NCI-H1092 (cell line): ENCODE measurements at regions not wholly inside any gene's neighbourhood (a gene's known extent, or its start where the extent isn't known, plus 50 kb on each side); places are given as distances from the start of the nearest gene placed in this dataset.
"Not testable (repeated sequence)": the region's sequence is repeated elsewhere in the genome, so short reads cannot be mapped to it uniquely, and the experiment has no call there.

Experiments used
- DNase-seq: peaks from one replicate; lab custom pipeline; 2025; lab: John Stamatoyannopoulos, UW

GRCh38 chr10:124180947-124181549 lies 87.7 kb upstream of the CHST15 start:
- DNase-seq, result no peak

- DNase-seq, result no peak
Measured at GRCh38 chr10:124180044-124180745, 86.8 kb upstream of the CHST15 start.

GRCh38 chr10:124179308-124180043 lies 86.1 kb upstream of the CHST15 start:
- no peak for DNase-seq

- no peak for DNase-seq
Measured at GRCh38 chr10:124177180-124177518, 83.8 kb upstream of the CHST15 start.

- no peak for DNase-seq
Measured at GRCh38 chr10:124176349-124177179, 83.2 kb upstream of the CHST15 start.

GRCh38 chr10:124175701-124176348 lies 82.4 kb upstream of the CHST15 start:
- DNase-seq, result no peak

GRCh38 chr10:124174673-124175645 lies 81.6 kb upstream of the CHST15 start:
- DNase-seq, result no peak

GRCh38 chr10:124174071-124174566 lies 80.7 kb upstream of the CHST15 start:
- no peak for DNase-seq

GRCh38 chr10:124173298-124173900 lies 80.0 kb upstream of the CHST15 start:
- DNase-seq, result no peak

- no peak for DNase-seq
Measured at GRCh38 chr10:124172181-124172916, 79.0 kb upstream of the CHST15 start.

GRCh38 chr10:124171561-124171960 lies 78.2 kb upstream of the CHST15 start:
- DNase-seq, result no peak

- DNase-seq, result no peak
Measured at GRCh38 chr10:124170631-124171030, 77.2 kb upstream of the CHST15 start.

GRCh38 chr10:124168991-124169802 lies 75.8 kb upstream of the CHST15 start:
- DNase-seq, result no peak

- no peak for DNase-seq
Measured at GRCh38 chr10:124168581-124168980, 75.2 kb upstream of the CHST15 start.

GRCh38 chr10:124167925-124168324 lies 74.5 kb upstream of the CHST15 start:
- not testable (repeated sequence) for DNase-seq

GRCh38 chr10:124166431-124167125 lies 73.2 kb upstream of the CHST15 start:
- no peak for DNase-seq

- DNase-seq, result no peak
Measured at GRCh38 chr10:124165827-124166226, 72.4 kb upstream of the CHST15 start.

GRCh38 chr10:124165311-124165710 lies 71.9 kb upstream of the CHST15 start:
- no peak for DNase-seq
